Neural cell (in vitro differentiated cells): ENCODE measurements at regions not wholly inside any gene's neighbourhood (a gene's known extent, or its start where the extent isn't known, plus 50 kb on each side); places are given as distances from the start of the nearest gene placed in this dataset.

ENCODE experiments used
- H2AFZ ChIP-seq: fragments of 200-600, 300-800 bp; sonication (generic), shearing (Covaris generic); 2 replicates; pipeline ENCODE4 v1.6.0; 2014; ENCODE audit warnings: low read depth, mild to moderate bottlenecking, antibody characterized with exemption, low read length, moderate library complexity
- H3F3A ChIP-seq: fragments of 200-600 bp; shearing (Covaris generic); 2 replicates; pipeline ENCODE4 v1.6.1; 2016; ENCODE audit warnings: mild to moderate bottlenecking, moderate library complexity, mixed read lengths, antibody characterized with exemption, low read length; ENCODE audit not compliant: insufficient read depth, poor library complexity, severe bottlenecking
- H3K27ac ChIP-seq: fragments of 200-600, 300-800 bp; sonication (generic), shearing (Covaris generic); 2 replicates; pipeline ENCODE4 v1.5.1; 2014; ENCODE audit warnings: mild to moderate bottlenecking, low read length, moderate library complexity
- H3K27me3 ChIP-seq: fragments of 300-800, 200-600 bp; sonication (generic), shearing (Covaris generic); 2 replicates; pipeline ENCODE4 v1.6.0; 2014; ENCODE audit warnings: mild to moderate bottlenecking, low read depth, low read length, moderate library complexity; ENCODE audit not compliant: insufficient read depth
- H3K36me3 ChIP-seq: fragments of 300-800, 200-600 bp; sonication (generic), shearing (Covaris generic); 2 replicates; pipeline ENCODE4 v1.5.1; 2014; ENCODE audit warnings: mild to moderate bottlenecking, antibody characterized with exemption, low read length, moderate library complexity; ENCODE audit not compliant: insufficient read depth
- H3K4me2 ChIP-seq: fragments of 300-800, 200-600 bp; sonication (generic), shearing (Covaris generic); 2 replicates; pipeline ENCODE4 v1.6.0; 2014; ENCODE audit warnings: mild to moderate bottlenecking, low read length
- H3K4me3 ChIP-seq: fragments of 300-800, 200-600 bp; sonication (generic), shearing (Covaris generic); 2 replicates; pipeline ENCODE4 v1.5.1; 2014; ENCODE audit warnings: mild to moderate bottlenecking, low read length, moderate library complexity
- H3K79me2 ChIP-seq: fragments of 200-600 bp; shearing (Covaris generic); replicated peaks from 2 replicates; pipeline ENCODE4 v1.6.0; 2014; ENCODE audit warnings: mild to moderate bottlenecking, low read length, moderate library complexity; ENCODE audit not compliant: insufficient read depth
- H3K9ac ChIP-seq: fragments of 300-800, 200-600 bp; sonication (generic), shearing (Covaris generic); 2 replicates; pipeline ENCODE4 v1.6.1; 2016; ENCODE audit warnings: mild to moderate bottlenecking, low read length, mixed read lengths
- H3K9me2 ChIP-seq: fragments of 200-600 bp; shearing (Covaris generic); 2 replicates; pipeline ENCODE4 v1.6.1; 2016; ENCODE audit warnings: mild to moderate bottlenecking, low read length, mixed read lengths; ENCODE audit not compliant: insufficient read depth
- H3K9me3 ChIP-seq: fragments of 200-600, 300-800 bp; sonication (generic), shearing (Covaris generic); 2 replicates; pipeline ENCODE4 v1.6.1; 2016; ENCODE audit warnings: mild to moderate bottlenecking, mixed run types, low read length, moderate library complexity, mixed read lengths
- H4K20me1 ChIP-seq: fragments of 200-600 bp; shearing (Covaris generic); 2 replicates; pipeline ENCODE4 v1.6.1; 2016; ENCODE audit warnings: mild to moderate bottlenecking, mixed run types; ENCODE audit not compliant: insufficient read depth
- CTCF ChIP-seq: fragments of 450-650 bp; IDR thresholded peaks from 2 replicates; pipeline ENCODE4 v1.5.1; 2014; ENCODE audit warnings: antibody characterized with exemption, mild to moderate bottlenecking, moderate library complexity; ENCODE audit not compliant: poor library complexity, severe bottlenecking
- EP300 ChIP-seq: fragments of 450-650 bp; conservative IDR thresholded peaks from 2 replicates; pipeline ENCODE4 v1.6.1; 2014; ENCODE audit warnings: antibody characterized with exemption, mild to moderate bottlenecking, moderate library complexity; ENCODE audit not compliant: poor library complexity, severe bottlenecking
- EZH2 ChIP-seq: fragments of 200-600, 300-800 bp; shearing (Covaris generic), sonication (generic); IDR thresholded peaks from 2 replicates; pipeline ENCODE4 v1.6.1; 2014; ENCODE audit warnings: antibody characterized with exemption, low read length, borderline replicate concordance, mild to moderate bottlenecking; ENCODE audit not compliant: insufficient read depth, poor library complexity, severe bottlenecking
- MXI1 ChIP-seq: fragments of 450-650 bp; conservative IDR thresholded peaks from 2 replicates; pipeline ENCODE4 v1.6.1; 2014; ENCODE audit warnings: antibody characterized with exemption, mild to moderate bottlenecking; ENCODE audit not compliant: poor library complexity, severe bottlenecking
- POLR2AphosphoS5 ChIP-seq: IDR thresholded peaks from 2 replicates; pipeline ENCODE4 v1.6.1; 2012
- RAD21 ChIP-seq: fragments of 450-650 bp; conservative IDR thresholded peaks from 2 replicates; pipeline ENCODE4 v1.6.1; 2014; ENCODE audit warnings: antibody characterized with exemption, mild to moderate bottlenecking, moderate library complexity
- REST ChIP-seq: IDR thresholded peaks from 2 replicates; pipeline ENCODE4 v1.6.1; 2012; ENCODE audit warnings: borderline replicate concordance
- SMC3 ChIP-seq: fragments of 450-650 bp; conservative IDR thresholded peaks from 2 replicates; pipeline ENCODE4 v1.6.1; 2014; ENCODE audit warnings: antibody characterized with exemption, mild to moderate bottlenecking, moderate library complexity; ENCODE audit not compliant: poor library complexity
- TAF1 ChIP-seq: IDR thresholded peaks from 2 replicates; pipeline ENCODE4 v1.6.1; 2012; ENCODE audit warnings: low read depth

DNA sequence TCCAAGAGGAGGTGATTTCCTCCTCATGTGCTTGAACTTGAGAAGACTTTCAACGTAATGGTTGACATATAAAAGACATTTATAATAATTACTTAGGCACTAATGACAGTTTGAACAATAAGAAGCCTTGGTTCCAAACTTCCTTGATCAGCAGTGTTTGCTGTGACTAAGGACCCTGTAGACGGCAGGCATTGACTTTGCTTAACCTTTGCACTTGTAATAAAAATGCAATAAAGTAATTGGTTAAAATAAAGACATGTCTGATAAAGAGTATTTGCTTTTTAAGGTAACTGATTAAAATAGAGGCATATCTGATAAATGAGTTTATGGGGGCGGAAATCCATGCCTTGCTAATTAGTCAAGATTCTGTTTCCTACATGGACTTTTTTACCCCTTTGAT lies 82.2 kb upstream of the ST8SIA3 start:
- Histone ChIP-seq H3K9ac (no peak overlapping the region), H3K36me3 (no peaks in the 10 kb centered on the region), H3K4me2 (no peak overlapping the region), H3K4me3 (no peak overlapping the region), H3F3A (peaks cover 4% of the 10 kb centered on the region), H4K20me1 (no peaks in the 10 kb centered on the region), H3K27me3 (no peaks in the 10 kb centered on the region), H2AFZ (no peak overlapping the region), H3K9me3 (no peaks in the 10 kb centered on the region), H3K79me2 (no peaks in the 10 kb centered on the region), H3K27ac (no peak overlapping the region), H3K9me2 (no peaks in the 10 kb centered on the region)
- TF ChIP-seq POLR2AphosphoS5: no peak
- TF ChIP-seq EP300: no peak

DNA sequence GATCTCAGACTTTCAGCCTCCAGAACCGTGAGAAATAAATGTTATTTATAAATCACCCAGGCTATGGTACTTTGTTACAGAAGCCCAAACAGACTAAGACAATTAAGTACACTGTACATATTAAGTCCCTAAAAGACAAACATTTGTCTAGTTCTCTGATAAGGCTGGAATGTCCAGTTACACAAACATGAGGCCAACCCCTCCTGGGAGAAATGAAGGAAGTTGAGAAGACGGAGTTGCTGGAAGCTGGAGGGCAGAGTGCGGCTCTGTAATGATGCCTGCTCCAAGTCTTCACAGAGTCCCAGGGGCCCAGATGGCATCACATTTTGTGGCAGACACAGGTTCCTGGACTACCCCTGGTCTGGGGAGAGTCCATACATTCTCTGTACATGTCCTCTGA lies 79.2 kb upstream of the ST8SIA3 start:
- Histone ChIP-seq H3K9me2 (no peaks in the 10 kb centered on the region), H3K27me3 (no peaks in the 10 kb centered on the region), H3K79me2 (no peaks in the 10 kb centered on the region), H3K4me3 (no peak overlapping the region), H3K9me3 (no peaks in the 10 kb centered on the region), H3K27ac (no peak overlapping the region), H3K36me3 (no peaks in the 10 kb centered on the region), H4K20me1 (no peaks in the 10 kb centered on the region), H2AFZ (no peak overlapping the region), H3K4me2 (no peak overlapping the region), H3K9ac (no peak overlapping the region), H3F3A (peaks cover 9% of the 10 kb centered on the region)
- TF ChIP-seq SMC3 (no peak), POLR2AphosphoS5 (no peak), TAF1 (no peak), MXI1 (no peak), CTCF (no peak), EP300 (no peak), RAD21 (no peak), EZH2 (no peak), REST (no peak)

GRCh38 chr18:57275111-57275510 lies 77.2 kb upstream of the ST8SIA3 start:
- H3K9ac ChIP-seq: no peak overlapping the region
- H3K27ac ChIP-seq: peak overlapping the region; percentile 90
- no peak overlapping the region for H2AFZ ChIP-seq
- no peaks in the 10 kb centered on the region for H3K27me3 ChIP-seq
- no peak overlapping the region for H3K4me2 ChIP-seq
- no peaks in the 10 kb centered on the region for H3K9me2 ChIP-seq
- H3F3A ChIP-seq: peaks cover 9% of the 10 kb centered on the region
- H3K9me3 ChIP-seq: no peaks in the 10 kb centered on the region
- H3K79me2 ChIP-seq: no peaks in the 10 kb centered on the region
- TF ChIP-seq SMC3 (no peak), REST (no peak), POLR2AphosphoS5 (no peak), EP300 (no peak), MXI1 (no peak), RAD21 (no peak), EZH2 (no peak), TAF1 (no peak), CTCF (no peak)
- H3K36me3 ChIP-seq: no peaks in the 10 kb centered on the region
- H3K4me3 ChIP-seq: no peak overlapping the region
- no peaks in the 10 kb centered on the region for H4K20me1 ChIP-seq
